ENCODE measurements at regions not wholly inside any gene's neighbourhood (a gene's known extent, or its start where the extent isn't known, plus 50 kb on each side); places are given as distances from the start of the nearest gene placed in this dataset.

- no peak for DNase-seq
Observed at GRCh38 chr18:61989138-61989537, 96.3 kb upstream of the RNF152 start.

DNA sequence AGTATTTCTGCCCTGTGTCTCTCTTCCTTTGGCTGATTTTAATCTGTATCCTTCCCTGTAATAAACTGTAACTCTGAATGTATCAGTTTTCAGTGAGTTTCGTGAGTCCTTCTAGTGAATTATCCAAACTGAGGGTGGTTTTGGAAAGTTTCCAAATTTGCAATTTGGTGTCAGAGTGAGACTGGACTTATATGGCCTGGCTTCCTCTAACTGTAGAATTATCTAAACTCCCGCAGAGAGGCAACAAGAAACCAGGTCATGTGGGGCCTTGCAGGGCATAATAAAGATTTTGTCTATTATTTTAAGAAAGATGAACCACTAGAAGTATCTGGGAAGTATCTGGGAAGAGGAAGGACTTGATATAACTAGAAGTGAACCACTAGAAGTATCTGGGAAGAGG lies 95.3 kb upstream of the RNF152 start:
- DNase-seq, result peak; percentile 60

- DNase-seq, result no peak
Observed at GRCh38 chr18:61985681-61986080, 92.9 kb upstream of the RNF152 start.

GRCh38 chr18:61984349-61984748 lies 91.5 kb upstream of the RNF152 start:
- no peak for DNase-seq

DNA sequence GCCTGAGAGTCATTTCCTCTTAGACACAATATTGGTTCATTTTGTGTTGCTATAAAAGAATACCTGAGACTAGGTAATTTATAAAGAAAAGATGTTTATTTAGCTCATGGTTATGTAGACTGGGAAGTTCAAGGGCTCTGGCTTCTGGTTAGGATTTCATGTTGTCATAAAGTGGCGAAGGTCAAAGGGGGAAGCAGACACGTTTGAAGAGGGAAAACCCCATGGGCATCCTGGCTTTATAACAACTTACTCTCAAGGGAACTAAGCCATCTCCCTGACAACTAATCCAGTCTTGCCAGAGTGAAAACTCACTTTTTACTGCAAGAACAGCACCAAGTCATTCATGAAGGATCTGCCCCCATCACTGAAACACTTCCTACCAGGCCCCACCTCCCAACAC lies 89.7 kb upstream of the RNF152 start:
- DNase-seq, result no peak

DNA sequence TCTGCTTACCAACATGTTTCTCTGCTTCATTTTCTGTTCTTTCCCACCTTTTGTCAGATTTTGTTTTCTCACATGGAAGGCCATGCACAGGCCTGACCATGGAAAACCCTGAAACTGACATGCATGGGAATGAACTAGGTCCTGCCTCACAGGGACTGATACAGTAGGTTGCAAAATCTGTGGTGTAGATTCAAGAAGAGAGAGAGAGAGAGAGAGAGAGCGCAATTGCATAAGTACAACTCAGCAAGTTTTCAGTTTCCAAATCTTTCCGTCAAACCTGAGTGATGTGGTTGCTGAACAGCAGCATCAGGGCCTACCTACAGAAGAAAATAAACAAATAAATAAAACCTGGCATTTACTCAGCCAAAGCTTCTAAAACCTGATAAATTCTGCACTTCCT lies 87.5 kb upstream of the RNF152 start:
- no peak for DNase-seq

GRCh38 chr18:61975526-61976326 lies 82.9 kb upstream of the RNF152 start:
- peak; percentile 42 for DNase-seq

- DNase-seq, result no peak
Observed at GRCh38 chr18:61973273-61974115, 80.7 kb upstream of the RNF152 start.

DNA sequence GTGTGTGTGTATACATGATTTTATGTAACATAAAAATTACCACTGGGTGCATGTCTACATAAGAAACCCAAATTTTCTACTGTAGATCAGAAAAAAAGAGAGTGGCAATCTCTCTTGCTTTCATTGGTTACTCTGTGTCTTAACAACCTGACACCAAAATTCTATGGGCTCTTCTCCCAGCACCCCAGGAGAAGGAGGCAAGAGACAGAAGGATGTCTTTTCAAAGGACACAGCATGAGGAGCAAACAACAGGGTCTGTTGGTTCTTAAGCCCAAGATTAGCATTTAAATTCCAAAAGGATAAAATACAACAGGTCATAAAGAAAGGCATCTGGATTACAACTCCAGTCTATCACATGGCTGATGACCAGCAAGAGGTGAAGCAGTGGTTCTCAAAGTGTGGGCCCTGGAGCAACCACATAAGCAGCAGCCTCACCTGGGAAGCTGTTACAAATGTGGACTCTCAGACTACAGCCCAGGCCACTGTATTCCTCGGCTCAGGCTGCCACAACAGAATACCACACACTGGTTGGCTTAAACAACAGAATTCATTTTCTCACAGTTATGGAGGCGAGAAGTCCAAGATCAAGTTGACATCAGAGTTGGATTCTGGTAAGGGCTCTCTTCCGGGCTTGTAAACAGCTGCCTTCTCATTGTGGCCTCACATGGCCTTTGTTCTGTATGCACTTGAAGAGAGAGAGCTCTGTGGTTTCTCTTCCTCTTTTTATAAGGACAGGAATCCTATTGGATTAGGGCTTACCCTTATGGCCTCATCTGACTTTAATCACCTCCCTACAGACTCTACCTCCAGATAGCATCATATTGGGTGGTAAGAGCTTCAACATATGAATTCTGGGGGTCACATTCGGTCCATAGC lies 79.8 kb upstream of the RNF152 start:
- DNase-seq, result peak; percentile 92

GRCh38 chr18:61967252-61967891 lies 74.6 kb upstream of the RNF152 start:
- DNase-seq, result no peak

DNA sequence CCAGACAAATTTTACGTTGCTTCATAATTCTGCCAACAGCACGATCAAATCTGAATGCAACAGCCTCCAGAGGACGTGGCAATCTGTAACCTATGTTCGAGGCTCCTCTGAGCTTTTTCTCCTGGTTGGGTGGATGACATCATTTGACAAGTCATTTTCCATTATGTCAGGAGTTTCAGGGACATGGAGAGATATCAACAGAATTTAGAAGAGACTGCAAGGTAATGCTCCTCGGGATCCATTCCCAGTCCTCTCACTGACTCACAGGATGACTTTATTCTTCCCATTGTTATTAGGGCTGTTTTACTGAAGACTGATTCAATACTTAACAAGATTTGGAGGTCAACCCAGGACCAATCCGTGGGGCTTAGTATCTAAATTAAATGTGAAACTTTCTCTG lies 72.5 kb upstream of the RNF152 start:
- no peak for DNase-seq

DNA sequence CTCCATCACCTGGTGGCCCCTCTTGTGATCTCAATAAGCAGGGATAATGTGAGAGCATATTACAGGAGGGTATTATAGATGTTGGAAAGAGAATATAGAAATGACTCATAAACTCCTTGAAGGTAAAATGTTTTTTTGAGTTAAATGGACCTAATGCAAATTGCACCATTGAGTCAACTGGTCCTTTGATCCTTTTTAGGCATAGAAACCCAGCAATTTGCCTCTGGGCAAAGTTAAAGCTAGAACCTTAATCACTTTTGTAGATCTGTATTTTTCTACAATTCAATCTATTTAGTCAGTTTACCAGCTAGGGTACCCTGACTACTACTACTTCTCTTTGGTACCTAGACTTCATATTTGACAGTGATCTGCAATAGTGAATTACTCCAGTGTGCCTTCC lies 71.8 kb upstream of the RNF152 start:
- DNase-seq, result no peak

DNA sequence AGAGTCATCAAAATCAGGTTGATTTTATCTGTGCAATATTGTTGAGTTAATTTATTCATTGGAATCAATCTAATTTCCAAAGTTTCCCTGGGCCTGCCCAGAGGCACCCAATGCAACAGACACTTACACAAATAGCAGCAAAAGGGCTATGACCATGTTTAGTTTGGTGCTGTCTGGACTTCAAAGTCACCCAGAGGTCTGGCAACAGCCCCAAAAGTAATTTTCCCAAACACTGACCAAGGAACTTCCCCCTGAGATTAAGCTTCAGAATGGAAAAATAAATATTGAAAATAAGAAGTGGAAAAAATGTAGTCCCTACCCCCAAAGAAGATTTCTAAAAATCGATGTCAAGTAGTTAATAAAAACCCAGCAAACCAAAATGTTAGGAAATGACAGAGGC lies 70.9 kb upstream of the RNF152 start:
- no peak for DNase-seq

DNA sequence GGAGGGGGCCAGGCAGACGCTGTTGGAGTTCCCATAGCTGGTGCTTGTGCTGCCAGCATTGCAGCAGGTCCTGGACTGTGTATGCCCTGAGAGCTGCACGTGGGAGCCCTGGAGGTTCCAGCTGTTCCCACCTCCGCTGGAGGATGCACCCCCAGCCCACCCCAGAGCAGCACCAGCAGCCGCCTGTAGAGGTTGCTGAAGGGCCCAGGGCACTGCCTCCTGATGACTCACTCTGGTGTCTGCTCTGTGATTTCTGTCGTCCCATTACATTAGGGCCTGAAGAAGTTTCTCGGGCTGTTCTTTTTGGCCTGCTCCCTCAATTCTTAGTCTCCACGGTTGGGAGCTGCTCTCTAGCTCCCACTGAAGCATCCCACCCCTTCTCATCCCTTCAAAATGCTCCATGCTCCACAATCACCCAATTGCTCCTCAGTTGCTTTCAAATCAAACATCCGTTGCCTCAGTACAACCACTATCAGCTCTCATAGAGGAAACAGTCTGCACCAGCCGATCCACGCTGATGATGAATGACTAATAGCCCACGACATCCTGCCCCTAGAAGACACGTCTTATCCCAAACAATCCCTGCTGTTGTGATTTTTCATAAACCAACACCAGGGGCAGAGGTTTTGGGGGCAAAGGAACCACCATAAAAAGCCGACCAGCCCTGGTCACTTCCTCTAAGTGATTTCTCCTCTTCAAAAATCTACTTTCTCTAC lies 65.2 kb upstream of the RNF152 start:
- no peak for DNase-seq

- DNase-seq, result peak; percentile 49
Observed at GRCh38 chr18:61955644-61956043, 62.8 kb upstream of the RNF152 start.

GRCh38 chr18:61954096-61954746 lies 61.4 kb upstream of the RNF152 start:
- no peak for DNase-seq

DNA sequence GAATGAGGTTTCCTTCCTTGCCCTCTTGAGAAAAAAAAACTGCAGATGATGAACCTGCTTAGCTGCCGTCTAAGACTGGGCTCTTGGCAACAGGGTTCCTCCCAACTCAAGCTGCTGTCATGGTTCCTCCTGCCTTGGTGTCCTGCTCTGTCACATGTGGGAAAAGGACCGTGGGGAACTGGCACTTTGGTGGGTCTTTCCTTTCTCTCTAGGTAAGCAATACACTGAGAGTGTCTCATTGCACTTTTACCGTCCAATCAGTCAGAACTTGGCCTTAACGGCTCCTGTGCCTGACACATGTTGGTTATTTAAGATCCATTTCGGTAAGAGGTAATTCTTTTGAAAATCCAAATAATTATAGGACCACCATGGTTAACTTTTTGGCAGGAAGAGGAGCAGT lies 60.8 kb upstream of the RNF152 start:
- DNase-seq, result no peak

- DNase-seq, result no peak
Observed at GRCh38 chr18:61953161-61953560, 60.4 kb upstream of the RNF152 start.

DNA sequence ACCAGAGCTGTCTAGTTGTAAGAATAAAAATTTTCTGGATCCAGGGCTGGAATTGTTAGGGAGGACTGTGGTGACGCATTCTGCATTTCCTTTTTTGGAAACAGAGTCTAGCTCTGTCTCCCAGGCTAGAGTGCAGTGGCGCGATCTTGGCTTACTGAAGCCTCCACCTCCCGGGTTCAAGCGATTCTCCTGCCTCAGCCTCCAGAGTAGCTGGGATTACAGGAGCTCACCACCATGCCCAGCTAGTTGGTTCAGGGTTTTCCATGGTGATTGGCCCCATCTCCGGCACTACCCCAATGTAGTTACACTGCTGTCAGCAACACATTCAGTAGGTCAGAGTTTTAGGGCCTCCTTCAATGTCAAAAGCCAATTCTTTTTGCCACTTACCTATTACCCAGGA lies 58.6 kb upstream of the RNF152 start:
- DNase-seq, result no peak

GRCh38 chr18:61950371-61950770 lies 57.6 kb upstream of the RNF152 start:
- DNase-seq, result no peak

DNA sequence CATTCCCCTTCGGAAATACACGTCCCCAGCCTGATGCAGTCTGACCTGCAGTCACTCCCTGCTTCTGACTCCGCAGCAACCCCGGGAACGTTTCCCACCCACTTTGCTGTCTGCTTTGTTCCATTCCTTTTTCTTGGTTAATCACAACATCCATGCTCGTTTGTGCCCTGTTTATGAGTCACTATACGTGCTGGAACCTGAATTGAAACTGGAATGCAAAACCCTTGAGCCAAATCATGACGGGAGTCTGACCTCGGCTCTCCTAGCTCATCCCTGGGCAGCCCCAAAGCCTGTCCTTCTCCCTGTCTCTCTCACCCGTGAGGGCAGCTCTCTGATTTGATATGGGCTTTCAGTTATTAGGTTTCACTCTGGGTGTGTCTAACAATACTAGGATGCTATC lies 57.1 kb upstream of the RNF152 start:
- DNase-seq, result no peak

Measured in OCI-M1 (cell line).